Stimulated activated CD8-positive, alpha-beta memory T cell treated with anti-CD3 and anti-CD28 coated beads, Interleukin-12 subunit alpha, Interleukin-12 subunit beta, amount 100 ng/mL, for 1 hour (primary cell): ENCODE measurements at regions not wholly inside any gene's neighbourhood (a gene's known extent, or its start where the extent isn't known, plus 50 kb on each side); places are given as distances from the start of the nearest gene placed in this dataset.
"Not testable (repeated sequence)": the region's sequence is repeated elsewhere in the genome, so short reads cannot be mapped to it uniquely, and the experiment has no call there.

Experiments used
- DNase-seq: peaks from one replicate; pipeline ENCODE4 v3.0.0-alpha.2; 2020; ENCODE audit warnings: low read depth

DNA sequence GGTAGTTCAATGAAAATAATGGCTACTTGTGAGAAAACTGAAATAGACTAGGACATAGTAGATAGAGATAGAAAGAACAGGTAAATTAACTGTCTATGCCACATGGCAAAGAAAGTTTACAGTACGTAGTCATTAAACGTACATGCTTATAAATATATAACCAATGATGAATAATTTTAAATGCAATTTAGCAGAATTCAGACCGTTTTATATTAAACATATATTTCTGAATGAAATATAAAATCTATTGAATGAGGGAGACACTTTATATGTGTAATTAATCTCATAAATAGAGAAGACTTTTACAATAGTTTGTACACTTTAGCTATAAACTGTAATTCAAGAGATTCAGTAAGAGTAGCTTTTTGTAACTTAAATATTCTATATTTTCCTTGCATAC is 124.4 kb upstream of the VPREB1 start:
- DNase-seq, result no peak

DNA sequence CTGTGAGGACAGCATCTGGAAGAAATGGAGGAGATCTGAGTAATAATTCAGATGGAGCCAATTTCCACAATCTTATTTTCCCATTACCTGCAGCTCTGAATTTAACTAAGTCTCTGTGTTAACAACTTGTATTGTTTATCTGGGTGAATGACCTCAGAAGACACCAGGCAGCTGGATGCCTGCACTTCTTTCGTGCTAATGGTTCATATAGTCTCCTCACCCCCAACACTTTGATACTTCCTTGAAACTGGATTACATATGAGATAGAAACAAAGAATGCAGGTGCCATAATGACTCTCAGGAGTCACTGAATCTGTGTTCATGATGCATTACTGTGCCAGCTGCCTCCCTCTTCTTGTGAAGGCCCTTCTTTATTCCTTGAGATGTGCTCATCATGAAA is 125.6 kb upstream of the VPREB1 start:
- DNase-seq, result no peak

DNA sequence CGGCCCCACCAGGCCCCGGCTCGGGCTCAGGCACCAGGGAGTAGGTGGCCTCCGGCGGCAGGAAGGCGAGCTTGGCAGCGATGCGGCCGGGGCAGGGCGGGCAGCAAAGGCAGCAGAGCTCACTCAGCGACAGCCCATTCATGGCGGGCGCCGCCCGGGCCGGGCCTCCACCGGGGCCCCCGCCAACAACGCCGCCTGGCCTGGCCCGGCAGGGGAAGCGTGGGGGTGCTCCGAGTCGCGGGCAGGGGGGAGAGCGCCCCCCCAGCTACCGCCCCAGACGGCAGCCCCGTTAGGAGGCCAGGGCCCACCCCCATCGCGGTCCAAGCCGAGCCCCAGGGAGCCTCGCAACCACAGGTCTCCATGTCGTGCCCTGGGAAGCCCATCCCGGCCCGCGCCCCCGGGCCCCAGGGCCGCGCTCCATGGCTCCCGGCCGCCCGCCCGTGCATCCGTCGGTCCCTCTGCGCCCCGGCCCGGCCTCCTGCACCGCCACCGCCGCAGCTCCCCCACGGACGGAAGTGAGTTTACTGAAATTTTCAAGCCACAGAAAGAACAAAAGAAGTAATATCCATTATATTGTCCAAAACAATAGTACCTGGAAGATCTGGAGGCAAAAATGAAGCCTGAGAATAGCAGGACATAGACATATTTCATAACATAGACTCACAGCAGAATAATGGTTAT is 126.6 kb upstream of the VPREB1 start:
- DNase-seq, result not testable (repeated sequence)

DNA sequence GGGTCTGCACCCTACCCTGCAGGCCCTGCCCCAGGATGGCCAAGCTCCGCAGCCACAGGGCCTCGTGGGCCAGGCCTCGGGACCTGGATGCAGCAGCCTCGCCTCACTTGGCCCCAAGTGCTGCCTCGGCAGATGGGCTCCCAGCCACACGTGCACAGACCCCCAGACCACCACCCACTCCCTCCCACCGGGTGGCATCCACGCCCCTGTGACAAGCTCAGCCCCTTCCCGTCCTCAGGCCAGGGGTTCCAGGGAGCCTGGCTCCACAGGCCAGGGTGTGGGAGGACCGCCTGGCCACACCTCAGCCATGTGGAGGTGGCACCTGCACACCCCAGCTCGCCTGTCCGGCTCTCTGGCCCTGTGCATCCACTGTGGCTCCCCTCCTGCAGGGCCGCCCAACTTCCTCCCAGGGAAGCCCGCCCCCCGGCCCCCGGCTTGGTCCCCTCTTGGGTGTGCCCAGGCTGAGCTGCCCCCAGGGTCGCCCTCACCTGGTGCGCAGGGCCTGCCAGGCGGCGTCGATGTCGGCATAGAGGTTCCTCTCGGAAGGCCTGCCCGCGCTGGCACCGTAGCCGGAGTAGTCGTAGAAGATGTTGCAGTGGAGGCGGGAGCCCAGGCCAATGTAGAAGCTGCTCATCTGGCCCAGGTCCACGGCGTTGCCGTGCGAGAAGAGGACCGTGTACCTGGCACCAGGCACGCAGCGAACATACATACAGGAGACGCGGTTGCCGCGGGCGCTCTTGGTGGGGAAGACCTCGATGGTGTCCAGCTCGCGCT is 127.4 kb upstream of the VPREB1 start:
- not testable (repeated sequence) for DNase-seq

DNA sequence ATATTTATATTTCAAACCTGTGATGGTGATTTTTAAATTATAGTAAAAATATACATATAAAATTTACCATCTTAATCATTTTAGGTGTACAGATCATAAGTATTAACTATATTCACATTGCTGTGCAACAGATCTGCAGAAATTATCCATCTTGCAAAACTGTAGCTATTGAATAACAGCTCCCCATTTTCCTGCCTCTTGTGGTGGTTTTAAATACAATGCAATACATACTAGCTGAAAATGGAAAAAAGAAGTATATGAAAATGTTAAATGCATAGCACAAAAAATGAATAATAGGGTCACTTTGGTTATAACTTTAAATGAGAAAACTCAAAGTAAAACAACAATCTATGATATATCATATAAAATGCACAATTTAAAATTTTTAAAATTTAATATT is 130.9 kb upstream of the VPREB1 start:
- no peak for DNase-seq

DNA sequence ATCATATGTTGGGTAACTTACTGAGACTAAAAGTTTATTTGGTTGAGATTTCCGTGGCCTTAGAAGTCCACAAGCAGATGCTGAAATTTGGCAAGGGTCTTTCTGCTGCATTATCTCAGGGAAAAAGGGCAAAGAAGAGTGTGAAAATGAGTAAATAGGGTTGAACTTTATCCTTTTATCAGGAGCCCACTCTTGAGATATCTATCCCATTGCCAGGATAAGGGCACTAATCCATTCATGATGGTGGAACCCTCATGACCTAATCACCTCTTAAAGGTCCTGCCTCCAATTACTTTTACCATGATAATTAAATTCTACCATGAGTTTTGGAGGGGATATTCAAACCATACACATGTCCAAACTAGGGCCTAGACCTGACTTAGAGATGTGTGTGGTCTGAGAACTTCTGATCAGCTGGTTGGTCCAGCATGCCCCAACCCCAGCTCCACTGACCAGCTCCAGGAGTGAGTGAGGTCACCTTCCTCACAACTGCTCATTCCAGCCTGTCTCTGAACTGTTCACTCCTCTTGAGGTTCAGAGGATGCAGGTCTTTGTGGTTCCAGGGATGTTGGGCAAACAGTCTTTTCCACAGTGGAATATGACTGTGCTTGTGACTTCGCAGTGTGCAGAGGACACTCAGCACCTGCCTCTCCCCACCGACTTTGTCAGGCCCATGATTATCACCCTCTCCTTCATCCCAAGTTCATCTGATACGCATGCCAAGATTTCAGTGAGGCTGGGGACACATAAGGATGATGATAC is 130.1 kb upstream of the TOP3B start:
- DNase-seq, result no peak

DNA sequence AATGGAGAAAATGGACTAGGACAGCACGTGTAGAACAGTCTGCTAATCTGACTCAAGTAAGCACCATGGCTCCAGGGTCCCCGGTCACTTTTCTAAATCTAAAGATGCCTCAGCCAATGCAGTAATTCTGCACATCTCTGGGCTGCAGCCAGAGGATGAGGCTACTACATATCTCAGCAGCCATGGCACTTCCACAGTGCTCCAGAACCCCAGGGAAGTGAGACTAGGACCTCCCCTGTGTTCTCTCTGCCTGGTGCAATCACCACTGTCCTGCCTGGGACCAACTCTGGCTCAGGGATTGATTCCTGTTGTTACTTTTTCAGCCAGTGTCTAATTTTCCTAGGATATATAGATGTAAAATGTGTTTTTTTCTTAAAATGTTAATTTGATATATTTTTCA is 129.4 kb upstream of the TOP3B start:
- no peak for DNase-seq

DNA sequence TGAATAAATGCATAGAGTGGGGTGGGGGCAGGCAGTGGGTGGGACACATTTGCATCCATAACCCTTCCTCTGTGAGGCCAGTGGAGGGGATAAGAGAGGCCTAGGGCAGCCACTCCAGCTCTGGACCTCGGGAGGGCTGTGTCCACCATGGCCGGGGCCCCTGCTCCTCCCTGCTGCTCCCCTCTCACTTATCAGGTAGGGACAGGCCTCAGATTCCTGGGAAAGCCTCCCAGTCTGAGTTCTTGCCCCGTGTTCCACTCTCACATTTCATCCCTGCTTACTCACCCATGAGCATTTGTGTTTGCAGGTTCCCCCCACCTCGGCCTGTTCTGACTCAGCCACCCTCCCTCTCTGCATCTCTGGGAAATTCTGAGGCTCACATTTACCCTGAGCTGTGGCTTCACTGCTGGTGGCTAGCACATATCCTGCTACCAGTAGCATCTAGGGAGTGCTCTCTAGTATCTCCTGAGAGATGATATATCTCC is 128.7 kb upstream of the TOP3B start:
- DNase-seq, result no peak

DNA sequence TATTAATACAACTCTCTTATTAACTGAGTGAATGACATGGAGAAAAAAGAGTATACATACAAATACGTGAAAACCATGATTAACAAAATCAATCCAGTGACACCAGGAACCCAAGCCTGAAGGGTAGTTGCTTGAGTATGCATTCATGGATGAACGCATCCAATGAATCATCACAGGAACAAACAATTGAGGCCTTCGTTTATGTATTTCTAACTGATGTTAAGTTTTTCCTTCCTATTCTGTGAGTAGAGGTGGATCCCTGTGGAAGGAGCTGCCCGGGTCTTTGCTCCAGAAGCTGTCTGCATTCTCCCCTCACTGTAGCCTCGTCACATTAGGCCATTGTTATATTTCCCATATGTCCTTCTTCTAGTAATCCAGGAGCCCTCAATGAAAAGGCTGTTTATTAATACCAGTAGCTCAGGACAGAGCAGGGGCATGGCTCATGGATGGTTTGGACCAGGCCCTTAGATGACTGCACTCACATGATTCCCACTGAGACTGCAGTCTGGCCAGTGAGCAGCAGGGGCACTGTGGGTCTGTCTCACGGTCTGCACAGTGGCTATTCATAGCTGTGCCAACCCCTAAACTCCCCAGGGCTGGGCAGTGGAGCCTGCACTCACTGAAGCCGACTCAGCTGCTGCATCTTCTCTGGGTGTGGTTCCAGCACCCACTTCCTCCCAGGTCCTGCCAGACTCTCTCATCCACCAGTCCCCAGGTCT is 128.1 kb upstream of the TOP3B start:
- DNase-seq, result no peak

DNA sequence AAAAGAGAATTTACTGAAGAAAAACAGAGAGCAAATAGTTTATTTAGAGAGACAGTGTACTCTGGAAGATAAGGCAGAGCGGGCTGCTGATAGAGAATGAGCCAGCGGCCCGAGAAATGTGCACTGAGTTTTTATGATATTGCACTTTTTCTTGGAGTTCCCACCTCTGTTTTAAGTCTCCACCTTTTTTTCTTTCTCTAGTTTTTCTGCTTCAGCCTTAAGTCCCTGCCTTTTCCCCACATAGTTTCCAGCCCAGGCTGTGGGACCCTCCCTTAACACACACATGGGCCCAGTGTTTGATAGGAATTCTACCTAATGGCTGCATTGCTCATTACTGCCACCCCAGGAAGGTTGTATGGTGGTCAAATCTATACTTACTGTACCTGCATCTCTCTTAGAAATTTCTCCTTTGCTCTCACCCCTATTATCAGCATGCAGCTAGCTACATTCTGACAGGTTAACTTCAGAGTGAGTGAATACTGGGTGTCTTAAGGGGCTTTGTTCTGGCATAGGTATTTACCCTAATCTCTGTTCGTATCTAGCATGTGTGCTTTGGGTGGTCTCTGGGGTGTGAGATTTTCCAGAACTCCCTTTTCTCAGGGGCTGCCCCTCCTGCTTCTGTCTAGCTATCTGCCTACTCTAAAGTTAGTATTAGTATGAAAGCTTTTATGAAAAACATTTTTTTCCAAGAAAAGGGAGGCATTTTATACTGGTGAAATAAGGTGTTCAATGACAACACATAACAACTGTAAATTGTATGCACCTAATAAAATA is 127.3 kb upstream of the TOP3B start:
- DNase-seq, result no peak

DNA sequence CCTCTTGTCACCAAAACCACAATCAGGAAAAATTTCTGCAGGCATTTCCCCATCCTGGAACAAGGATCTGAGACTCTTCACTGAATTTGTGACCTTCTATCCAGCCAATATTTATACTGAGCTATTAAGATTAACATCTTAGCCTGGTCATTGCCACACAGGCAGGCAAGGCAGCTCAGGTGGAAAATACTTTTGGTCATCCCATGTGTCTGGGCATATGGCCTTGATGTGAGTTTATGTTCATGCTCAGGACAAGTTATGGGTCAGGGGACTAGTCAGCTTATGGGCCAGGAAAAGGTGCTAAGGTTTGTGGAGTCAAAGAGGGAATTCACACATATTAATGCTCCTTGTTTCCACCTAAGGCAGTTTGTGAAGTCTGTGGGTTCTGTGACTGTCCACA is 124.3 kb upstream of the TOP3B start:
- no peak for DNase-seq

DNA sequence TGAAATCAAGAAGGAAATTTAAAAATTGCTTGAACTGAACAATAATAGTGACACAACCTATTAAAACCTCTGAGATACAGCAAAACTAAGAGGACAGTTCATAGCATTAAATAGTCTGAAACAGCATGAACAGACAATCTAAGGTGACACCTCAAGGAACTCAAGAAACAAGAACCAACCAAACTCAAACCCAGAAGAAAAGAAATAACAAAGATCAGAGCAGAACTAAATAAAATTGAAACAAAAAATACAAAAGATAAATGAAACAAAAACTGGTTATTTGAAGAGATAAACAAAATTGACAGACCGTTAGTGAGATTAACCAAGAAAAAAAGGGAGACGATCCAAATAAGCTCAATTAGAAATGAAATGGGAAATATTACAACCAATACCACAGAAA is 122.8 kb upstream of the TOP3B start:
- no peak for DNase-seq

DNA sequence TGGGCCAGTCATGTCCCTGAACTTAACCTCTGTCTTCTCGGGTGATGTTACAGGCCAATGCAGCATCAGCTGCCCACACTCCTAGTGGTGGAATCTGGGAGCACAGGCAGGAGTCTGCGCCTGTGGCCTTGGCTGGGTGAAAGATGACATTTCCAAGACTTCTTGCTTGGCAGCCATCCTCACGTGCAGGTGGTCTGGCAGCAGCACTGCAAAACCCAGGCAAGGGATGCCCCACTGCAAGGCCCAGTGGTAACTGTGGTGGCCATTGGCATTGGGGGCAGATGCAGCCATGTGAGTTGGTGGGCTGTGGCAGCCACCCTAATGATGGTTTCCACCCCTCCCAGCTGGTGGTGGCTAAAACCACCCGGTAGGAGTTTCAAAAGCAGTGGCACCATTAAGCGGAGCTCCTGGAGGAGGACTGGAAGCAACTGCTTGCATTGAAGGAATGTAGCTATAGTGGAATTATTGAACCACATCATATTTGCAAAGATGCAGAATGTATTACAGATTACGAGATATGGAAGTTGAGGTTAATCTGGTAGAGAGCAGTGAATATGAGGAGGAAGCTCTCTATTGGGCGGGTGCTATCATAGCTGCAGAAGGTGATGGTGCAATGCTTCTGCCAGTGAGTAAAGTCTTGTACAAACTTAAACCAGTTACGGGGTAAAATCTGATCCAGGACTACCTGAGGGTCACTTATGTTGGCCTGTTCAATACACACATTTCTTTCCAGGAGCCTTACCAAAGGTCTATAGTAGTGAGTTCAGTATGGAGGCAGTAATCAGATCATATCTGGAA is 120.7 kb upstream of the TOP3B start:
- DNase-seq, result no peak

DNA sequence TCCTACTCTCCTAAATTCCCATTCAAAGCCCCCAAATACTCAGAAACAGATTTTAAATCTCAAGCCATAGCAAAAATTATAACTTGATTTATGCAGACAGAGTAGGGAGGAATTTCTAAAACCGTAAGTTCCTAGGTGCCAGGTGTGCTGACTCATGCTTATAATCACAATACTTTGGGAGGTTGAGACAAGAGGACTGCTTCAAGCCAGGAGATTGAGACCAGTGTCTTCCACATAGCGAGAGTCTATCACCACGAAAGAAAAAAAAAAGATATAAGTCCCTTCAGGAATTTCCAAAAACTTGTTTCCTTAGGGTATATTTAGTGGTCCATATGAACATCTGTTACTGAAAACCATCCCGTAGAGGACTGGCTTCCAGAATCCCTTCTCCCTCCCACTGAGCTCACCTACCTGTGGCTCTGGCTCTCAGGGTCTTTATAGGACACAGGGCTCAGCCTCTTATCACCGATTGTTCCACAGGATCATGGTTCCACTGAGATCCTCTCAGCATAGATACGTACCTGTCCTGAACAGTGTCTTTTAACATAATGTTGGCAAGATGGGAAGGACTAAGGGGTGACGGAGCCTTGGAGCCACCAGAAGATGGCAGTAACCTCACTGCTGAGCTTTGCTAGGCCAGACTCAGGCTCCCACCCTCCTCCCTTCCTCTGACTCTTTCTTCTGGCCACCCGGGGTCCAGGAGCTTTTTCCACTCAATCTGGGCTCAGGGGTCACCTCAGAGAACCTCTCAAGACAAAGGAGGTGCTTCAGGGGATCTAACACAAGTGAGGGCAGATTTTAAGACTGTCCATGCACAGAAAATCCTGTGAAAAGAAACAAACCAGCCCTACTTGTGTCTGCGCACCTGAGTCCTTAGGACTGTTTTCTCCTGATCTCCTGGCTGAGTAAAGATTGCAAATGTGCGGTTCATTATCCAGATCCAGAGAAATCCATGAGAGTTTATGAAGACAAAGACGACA is 117.5 kb upstream of the TOP3B start:
- DNase-seq, result no peak

DNA sequence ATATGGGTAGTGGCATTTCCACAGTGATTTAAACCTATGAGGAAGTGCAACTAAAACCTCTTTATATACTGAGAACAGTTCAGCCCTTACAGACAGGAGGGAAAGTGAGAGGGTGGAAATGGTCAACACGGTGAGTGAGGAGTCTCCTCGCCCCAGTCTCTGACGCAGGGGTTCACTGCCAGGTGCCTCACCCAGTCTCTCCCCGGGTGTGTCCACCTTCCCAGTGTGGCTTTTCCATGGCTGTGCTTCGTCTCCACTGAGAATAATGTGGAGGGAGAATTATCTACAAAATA is 116.6 kb upstream of the TOP3B start:
- no peak for DNase-seq

DNA sequence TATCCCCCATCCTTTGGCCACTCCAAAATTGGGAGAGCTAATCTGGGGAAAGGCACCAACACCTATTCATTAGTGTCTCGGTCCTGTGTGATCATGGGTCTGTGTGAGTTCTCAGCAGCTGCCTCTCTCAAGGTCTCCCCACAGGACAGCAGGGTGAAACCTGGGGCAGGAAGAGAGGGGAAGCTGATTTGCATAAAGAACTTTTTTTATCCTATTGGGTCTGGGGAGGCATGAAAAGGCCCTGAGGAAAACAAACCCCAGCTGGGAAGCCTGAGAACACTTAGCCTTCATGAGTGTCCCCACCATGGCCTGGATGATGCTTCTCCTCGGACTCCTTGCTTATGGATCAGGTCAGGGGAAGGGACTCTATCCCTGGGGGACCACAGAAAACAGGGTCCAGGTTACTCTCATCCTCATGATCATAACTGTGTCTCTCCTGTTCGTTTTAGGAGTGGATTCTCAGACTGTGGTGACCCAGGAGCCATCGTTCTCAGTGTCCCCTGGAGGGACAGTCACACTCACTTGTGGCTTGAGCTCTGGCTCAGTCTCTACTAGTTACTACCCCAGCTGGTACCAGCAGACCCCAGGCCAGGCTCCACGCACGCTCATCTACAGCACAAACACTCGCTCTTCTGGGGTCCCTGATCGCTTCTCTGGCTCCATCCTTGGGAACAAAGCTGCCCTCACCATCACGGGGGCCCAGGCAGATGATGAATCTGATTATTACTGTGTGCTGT is 116.0 kb upstream of the TOP3B start:
- DNase-seq, result no peak

DNA sequence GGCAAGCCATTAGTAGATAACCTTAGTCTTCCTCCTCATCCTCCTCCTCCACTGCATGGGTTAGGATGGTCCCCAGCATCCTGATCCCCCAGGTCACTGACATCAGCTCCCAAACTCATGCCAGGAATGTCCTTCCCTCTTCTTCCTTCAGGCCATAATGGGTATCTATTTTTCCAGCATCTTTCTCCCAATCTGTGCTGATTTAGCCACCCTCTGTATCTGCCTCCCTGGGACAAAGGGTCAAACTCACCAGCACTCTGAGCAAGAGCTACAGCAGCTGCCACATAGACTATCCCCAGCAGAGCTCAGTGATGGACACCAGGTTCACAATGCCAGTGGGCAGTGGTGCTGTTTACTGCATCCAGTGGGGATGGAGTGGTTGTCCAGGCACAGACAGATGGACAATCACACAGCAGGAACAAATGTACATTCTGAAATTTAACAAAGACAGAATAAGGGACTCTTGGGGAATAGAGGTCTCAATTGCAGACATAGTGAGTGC is 115.2 kb upstream of the TOP3B start:
- no peak for DNase-seq

DNA sequence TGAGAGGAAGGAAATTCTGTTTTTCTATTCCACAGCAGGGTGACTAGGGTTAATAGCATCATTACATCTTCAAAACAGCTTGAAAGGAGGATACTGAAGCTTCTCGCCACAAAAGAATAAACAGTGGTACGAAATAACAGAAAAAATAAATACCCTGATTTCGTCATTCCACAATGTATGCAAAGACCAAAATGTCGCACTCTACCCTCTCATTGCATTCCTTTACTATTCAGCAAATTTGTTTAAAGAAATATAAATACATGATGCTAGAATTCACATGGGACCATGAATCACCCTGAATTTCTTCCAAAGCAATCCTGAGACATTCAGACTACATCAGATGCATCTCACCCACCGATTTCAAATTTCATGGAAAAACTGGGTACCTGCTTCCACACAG is 112.3 kb upstream of the TOP3B start:
- DNase-seq, result no peak

DNA sequence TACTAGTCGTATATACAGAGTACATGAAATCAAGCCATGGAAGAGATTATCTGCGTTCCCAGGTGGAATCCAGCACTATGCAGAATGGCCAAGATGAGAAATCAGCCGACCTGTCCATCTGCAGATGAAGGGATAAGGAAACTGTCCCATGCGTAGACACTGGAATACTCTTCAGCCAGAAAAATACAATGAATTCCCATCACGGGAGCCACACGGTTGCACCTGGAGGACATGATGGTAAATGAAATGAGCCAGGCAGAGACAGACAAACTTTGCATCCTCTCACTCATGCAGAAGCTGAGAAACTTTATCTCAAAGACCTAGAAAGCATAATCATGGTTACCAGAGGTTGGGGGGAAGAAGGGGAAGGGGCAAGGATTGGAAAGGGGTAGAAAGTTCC is 111.9 kb upstream of the TOP3B start:
- DNase-seq, result no peak
